CD4-positive, alpha-beta T cell treated with Interleukin-2 at 100 ng/mL for 4 hours (primary cell): ENCODE measurements at regions not wholly inside any gene's neighbourhood (a gene's known extent, or its start where the extent isn't known, plus 50 kb on each side); places are given as distances from the start of the nearest gene placed in this dataset.
"Not testable (repeated sequence)": the region's sequence is repeated elsewhere in the genome, so short reads cannot be mapped to it uniquely, and the experiment has no call there.

Experiments
- DNase-seq: peaks from one replicate; pipeline ENCODE4 v3.0.0-alpha.2; 2020; ENCODE audit warnings: low spot score

DNA sequence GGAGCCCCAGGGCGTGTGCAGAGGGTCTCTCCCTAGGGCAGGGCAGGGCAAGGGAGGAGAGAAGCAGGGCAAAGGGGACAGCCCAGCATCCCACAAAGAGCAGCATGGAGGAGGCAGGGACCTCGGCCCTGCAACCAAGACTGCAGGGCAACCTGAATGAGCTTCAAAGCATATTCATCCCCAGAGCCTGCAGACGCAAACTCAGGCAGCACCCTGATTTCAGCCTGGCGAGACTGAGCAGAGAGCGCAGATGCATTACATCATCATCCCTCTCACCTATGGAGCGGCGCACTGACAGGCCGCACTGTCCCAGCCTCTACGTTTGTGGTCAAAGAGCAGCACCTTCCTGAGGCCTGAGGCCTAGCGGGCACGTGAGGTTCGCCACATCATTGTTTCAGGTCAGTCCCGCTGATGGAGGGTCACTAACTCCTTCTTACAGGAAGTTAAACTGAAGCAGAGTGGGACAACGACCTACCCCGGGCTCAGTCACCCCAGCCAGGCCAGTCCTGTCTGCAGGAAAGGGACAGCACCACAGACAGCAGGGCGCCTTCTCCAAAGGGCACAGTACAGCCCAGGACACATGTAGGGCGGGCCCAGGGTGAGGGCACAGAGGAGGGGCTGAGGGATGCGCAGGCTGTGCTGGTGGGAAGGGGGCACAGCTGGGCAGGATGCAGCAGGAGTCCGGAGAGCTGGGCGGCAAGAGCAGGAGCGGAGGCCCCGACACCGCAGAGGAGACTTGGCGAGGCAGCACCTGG lies 67.2 kb upstream of the RAB6C start:
- DNase-seq: no peak

DNA sequence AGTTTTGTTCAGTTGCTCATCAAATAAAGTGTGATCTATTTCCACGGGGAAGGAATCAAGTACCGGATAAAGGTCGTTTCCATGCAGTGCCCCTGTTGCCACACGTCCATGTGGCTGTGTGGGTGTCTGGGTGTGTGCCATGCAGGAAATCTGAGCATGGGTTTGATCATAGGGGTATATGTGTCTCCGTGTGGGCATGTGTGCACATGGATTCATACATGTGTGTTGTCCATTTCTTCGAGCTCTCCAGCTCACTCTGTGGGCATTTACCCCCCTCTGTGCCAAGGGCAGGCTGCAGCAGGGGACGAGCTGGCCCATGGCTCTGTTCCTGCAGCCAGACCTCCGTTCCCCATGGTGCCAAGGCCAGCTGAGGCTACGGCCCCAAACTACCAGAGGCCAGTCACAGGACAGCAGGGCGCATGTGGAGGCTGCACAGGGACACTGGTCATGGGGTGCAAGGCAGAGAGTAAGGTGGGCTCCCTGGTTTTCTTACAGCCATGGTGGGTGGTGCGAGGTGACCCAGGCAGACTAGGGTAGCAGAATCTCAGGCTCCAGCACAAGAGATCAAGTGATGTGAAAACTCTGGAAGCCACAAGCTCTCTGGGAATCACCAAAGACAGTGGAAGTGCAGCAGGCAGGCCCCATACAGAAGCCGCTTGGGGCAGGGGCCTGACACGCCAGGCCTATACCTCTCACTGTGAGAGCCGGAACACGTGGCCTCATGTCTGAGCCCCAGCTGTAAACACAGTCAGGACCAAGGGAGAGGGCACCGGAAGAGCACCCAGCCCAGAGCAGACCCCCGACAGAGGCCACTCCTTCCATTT lies 66.4 kb upstream of the RAB6C start:
- DNase-seq: no peak

DNA sequence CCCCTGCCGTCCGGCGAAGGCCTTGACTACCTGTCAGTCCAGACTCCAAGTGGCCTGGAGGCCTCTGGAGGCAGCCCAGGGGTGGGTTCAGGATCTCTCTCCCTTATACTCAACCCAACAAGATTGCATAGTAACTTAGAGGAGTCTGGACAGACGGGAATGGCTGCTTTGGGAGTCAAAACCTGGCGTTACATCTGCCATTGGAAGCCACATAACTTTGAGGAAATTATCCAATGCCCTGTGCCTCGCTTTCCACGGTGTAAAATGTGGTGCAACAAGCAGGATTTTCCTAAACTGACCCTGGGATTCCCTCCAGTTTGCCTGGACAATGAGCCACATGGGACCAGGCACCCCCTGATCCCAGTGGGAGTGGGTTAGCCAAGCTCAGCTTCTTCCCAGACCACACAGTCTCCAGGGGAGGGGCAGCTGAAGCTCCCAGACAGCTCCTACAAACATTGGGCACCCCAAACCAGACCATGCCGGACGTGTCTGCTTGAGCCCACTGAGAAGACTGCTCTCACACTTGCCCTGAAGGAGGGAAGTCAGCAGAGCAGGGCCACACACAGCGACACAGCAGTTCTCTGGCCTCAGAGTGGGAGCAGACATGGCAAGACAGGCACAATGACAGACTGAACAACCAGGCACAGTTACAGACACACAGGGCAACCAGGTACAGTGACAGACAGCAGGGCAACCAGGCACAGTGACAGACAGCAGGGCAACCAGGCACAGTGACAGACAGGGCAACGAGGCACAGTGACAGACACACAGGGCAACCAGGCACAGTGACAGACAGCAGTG lies 65.6 kb upstream of the RAB6C start:
- DNase-seq: no peak

DNA sequence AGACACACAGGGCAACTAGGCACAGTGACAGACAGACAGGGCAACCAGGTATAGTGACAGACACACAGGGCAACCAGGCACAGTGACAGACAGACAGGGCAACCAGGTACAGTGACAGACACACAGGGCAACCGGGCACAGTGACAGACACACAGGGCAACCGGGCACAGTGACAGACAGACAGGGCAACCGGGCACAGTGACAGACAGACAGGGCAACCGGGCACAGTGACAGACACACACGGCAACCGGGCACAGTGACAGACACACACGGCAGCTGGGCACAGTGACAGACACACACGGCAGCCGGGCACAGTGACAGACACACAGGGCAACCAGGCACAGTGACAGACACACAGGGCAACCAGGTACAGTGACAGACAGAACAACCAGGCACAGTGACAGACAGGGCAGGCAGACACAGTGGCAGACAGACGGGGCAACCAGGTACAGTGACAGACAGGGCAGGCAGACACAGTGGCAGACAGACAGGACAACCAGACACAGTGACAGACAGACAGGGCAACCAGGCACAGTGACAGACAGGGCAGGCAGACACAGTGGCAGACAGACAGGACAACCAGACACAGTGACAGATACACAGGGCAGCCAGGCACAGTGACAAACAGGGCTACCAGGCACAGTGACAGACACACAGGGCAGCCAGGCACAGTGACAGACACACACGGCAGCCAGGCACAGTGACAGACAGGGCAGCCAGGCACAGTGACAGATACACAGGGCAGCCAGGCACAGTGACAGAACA lies 64.7 kb upstream of the RAB6C start:
- DNase-seq: no peak

DNA sequence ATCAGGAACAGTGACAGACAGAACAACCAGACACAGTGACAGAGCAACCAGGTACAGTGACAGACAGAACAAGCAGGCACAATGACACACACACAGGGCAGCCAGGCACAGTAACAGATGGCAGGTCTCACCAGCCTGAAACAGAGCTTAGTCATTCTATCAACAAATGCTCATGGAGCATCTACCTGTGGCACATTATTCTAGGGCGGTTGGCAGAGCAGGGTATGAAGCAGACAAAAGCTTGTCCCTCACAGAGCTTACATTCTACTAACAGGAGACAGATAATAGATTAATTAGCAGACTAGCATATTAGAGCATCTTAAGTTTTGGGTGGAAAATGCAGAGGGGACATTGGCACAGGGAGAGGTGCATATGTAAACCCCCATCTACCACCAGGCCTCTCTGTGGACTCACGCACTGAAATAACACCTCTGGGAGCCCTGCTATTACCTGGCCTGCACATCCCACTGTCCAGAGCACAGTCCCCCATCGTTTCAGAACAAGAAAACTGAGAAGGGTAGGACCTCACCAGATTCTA lies 64.1 kb upstream of the RAB6C start:
- DNase-seq: no peak

DNA sequence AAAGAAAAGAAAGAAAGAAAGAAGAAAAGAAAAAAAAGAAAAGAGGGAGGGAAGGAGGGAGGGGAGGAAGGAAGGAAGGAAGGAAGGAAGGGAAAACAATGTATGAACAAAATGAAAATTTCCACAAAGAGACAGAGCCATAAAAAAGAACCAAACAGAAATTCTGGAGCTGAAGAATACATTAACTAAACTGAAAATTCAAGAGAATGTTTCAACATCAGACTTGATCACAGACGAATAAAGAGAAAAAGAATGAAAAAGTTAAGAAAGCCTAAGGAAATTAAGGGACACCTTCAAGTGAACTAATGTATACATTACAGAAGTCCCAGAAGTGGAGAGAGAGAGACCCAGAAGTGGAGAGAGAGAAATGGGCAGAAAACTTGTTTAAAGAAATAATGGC lies 60.9 kb upstream of the RAB6C start:
- no peak for DNase-seq

- no peak for DNase-seq
These were observed 56.7 kb upstream of the RAB6C start for GRCh38 chr2:129922571-129923264.

DNA sequence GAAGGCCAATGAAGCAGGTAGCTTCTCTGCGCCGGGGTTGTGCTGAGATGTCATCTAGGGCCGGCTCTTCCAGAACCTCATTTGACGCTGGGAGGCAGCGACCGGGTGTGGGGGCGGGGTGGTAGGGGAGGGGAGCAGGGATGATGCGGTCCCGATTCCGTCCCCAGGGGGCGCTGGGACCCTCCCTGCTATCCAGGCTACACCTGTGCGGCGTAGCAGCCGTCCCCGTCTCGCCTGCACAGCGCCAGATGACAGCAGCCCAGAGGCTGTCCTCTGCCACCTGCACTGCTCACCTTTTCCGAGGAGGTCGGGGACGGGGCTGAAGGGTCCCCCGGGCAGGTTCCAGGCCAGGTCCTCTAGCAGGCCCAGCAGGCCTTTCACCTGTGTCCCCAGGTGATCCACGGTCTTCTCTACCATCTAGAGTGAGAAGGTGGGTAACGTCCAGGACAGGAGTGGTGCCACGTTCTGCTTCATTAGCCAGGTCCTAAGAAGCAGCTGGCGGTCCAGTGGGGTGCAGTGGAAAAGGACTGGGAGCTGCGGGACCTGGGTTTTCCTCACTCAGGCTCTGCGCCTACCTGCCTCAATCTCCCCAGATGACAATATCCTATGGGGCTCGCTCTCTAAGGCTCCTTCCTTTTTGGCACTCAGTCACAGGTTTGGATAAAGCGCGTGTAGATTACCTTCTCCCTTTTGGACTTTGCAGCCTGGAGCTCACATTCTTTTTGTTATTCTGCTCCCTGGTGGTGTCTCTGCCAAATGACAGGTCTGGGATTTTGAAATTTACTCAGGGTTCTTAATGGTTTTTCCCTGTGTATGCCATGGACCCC lies 56.0 kb upstream of the RAB6C start:
- DNase-seq: no peak

- DNase-seq: not testable (repeated sequence)
These were observed 55.4 kb upstream of the RAB6C start for GRCh38 chr2:129924115-129924514.

- DNase-seq: no peak
These were observed 54.1 kb upstream of the RAB6C start for GRCh38 chr2:129925381-129925780.

DNA sequence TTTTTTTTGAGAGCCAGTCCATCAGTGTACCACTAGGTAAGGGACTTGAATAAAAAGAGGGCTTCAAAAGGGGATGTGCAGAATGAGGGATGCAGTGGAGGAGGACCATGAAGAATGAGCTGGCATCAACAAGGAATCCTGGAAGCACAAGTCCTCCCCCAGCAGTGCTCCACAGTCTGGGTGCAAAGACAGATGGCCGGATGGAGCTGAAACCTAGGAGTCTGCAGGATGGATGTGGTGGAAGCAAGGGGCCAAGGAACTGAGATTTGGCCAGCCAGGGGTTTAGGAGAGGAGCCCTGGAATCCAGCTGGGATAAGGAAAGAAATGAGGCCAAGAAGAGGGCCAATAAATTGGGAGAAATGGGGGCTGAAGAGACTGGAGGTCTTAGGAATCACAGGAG lies 51.8 kb upstream of the RAB6C start:
- no peak for DNase-seq

- DNase-seq: no peak
These were observed 49.9 kb upstream of the RAB6C start for GRCh38 chr2:129929321-129930290.
